ENCODE measurements at regions not wholly inside any gene's neighbourhood (a gene's known extent, or its start where the extent isn't known, plus 50 kb on each side); places are given as distances from the start of the nearest gene placed in this dataset.

DNA sequence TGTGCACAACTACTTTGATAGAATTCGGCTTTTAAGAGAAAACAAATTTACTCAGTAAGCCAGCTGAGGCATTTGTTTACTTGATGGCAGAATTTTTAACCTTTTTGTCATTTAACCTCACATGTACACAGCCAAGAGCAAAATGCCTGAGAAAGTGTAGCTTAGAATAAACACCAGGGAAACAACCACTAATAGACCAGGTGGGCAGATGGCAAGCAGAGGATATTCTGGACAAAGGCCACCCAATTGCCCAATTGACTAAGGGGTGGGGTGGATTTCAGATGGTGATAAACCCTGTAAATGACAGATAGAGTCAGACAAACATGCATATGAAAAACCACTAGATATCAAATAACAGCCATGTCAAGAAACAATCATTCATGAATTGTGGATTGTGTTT lies 190.7 kb upstream of the FBXL4 start:
- intact Hi-C loops (cut with DNase I; ENCODE audit: low total_unique reads), result no loop called here

DNA sequence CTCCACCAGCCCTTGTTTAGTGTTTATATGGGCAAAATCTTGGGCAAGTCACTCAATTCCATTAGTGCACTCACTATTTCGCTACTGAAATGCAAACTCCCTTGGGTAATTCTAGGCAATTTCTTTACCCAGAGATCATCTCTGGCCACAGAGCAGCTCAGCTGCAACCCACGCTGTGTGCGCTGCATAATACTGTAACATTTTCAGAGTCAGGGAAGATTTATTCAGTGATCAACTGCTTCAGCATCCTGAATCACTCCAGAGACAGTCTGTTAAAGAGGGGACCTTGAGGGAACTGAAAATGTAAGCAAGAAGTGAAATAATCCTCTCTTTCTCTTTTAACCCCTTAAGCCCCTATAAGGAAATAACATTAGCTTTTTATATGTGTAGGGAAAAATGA lies 189.6 kb upstream of the FBXL4 start:
- Histone ChIP-seq H3K4me1 (no peaks in the 10 kb centered on the region), H3K27me3 (no peaks in the 10 kb centered on the region), H3K4me3 (no peak overlapping the region), H3K9me3 (no peaks in the 10 kb centered on the region), H3K36me3 (no peaks in the 10 kb centered on the region), H3K27ac (no peak overlapping the region)
- TF ChIP-seq, protein P1, sequence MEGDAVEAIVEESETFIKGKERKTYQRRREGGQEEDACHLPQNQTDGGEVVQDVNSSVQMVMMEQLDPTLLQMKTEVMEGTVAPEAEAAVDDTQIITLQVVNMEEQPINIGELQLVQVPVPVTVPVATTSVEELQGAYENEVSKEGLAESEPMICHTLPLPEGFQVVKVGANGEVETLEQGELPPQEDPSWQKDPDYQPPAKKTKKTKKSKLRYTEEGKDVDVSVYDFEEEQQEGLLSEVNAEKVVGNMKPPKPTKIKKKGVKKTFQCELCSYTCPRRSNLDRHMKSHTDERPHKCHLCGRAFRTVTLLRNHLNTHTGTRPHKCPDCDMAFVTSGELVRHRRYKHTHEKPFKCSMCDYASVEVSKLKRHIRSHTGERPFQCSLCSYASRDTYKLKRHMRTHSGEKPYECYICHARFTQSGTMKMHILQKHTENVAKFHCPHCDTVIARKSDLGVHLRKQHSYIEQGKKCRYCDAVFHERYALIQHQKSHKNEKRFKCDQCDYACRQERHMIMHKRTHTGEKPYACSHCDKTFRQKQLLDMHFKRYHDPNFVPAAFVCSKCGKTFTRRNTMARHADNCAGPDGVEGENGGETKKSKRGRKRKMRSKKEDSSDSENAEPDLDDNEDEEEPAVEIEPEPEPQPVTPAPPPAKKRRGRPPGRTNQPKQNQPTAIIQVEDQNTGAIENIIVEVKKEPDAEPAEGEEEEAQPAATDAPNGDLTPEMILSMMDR (IDR thresholded peaks at IDR 0.05), result no peak
- DNase-seq, result no peak
- intact Hi-C loops (cut with DNase I; ENCODE audit: low total_unique reads), result no loop called here

More for the DNA sequence above, 190.7 kb upstream of the FBXL4 start:
- Histone ChIP-seq H3K36me3 (no peaks in the 10 kb centered on the region), H3K4me1 (no peaks in the 10 kb centered on the region), H3K27me3 (no peaks in the 10 kb centered on the region), H3K4me3 (no peak overlapping the region), H3K9me3 (no peaks in the 10 kb centered on the region), H3K27ac (no peak overlapping the region)
- TF ChIP-seq, protein P1 (IDR thresholded peaks at IDR 0.05), result no peak
- no peak for DNase-seq

DNA sequence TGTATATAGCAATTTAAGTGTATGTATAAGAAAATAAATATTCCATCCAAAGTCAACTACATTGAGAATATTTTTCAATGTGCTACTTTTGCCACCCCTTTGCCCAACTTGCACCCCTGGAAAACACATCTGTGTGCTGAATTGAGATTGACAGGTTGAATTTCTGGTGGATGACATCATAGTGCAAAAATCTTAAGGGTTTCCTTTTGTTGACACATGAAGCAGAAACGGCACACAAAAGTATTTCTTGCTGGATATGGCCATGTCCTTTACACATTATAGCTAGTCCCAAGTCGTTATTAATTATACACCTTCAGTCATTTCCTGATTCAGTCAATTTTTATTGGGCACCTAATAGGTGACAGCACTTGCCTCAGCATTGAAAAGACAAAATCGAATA lies 188.7 kb upstream of the FBXL4 start:
- no peaks in the 10 kb centered on the region for H3K9me3 ChIP-seq
- TF ChIP-seq, protein P1 (IDR thresholded peaks at IDR 0.05), result no peak
- no peak overlapping the region for H3K4me3 ChIP-seq
- DNase-seq, result no peak
- no peak overlapping the region for H3K27ac ChIP-seq
- H3K4me1 ChIP-seq, result no peaks in the 10 kb centered on the region
- no peaks in the 10 kb centered on the region for H3K36me3 ChIP-seq
- intact Hi-C loops (cut with DNase I; ENCODE audit: low total_unique reads), result no loop called here
- no peaks in the 10 kb centered on the region for H3K27me3 ChIP-seq

DNA sequence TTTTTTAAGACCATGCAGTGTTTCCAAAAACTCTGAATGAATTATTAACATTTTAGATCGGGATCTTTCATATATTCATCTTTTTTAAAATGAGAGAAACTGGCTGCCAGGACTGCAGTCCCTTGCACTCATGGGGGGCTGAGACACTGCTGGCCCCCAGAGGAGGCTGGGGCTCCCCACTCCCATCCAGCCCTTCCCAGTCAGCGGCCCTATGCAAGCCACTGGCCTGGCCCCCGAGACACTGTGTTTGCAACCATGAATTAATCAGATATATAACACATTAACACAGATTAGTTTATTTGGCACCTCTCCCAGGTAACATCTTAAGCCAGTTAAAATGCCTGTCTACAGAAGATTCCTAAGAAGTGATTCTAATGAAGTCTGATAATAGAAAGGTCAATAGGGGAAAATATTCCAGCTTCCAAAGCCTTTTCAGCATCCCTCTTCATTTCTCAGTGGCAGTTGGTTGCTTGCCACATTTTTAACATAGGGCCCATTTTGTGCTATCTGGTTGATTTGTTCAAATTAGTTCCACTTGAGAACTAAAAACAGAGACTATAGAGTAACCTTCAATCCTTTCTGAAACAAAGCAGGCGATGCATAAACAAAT lies 184.4 kb upstream of the FBXL4 start:
- Histone ChIP-seq H3K9me3 (no peaks in the 10 kb centered on the region), H3K4me1 (no peaks in the 10 kb centered on the region), H3K36me3 (no peaks in the 10 kb centered on the region), H3K4me3 (no peak overlapping the region), H3K27ac (no peak overlapping the region), H3K27me3 (no peaks in the 10 kb centered on the region)
- DNase-seq, result no peak
- TF ChIP-seq, protein P1 (IDR thresholded peaks at IDR 0.05), result no peak
- intact Hi-C loops (cut with DNase I; ENCODE audit: low total_unique reads), result no loop called here

DNA sequence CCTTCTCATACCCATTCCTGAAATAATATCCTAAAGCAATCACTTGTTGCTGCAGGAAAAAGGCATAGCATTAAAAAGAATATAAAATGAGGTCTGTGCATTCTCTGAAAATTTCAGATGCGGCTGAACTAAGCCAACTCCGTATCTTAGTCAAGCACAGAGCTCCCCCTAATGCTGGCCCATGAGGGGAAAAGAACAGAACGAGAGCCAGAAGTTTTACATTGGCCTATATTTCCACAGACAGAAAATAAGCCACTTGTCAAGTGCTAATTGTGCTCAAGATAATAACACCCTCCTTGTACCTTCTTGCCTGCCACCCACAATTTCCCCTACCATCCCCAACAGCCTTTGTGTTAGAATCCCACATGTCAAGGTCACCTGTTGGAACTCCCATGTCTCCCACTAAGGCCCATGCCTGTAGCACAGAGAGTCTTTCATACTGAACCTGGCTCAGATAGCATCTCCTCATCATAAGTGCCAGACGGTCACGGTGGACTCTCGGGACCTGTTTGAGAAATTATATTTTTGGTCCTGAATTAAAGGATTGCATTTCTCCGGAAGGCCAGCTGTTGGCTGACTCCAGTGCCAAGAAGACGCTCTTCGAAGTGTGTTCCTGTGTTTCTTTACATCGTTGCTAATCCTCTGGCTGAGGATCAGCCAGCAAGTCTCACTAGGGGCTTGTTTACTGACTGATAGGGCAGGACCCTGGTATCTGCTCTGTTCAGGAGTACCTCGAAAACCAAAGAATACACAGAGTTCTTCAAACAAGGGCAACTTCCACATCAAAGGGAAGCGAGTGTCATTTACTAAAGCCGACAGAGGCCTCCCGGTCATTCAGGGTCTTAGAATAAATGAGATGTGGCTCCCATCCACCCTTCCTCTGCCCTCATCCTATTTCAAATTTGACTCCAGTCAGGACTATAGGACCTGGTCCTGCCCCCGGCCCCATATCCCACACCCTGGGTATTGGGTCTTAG lies 183.4 kb upstream of the FBXL4 start:
- Histone ChIP-seq H3K36me3 (no peaks in the 10 kb centered on the region), H3K27me3 (no peaks in the 10 kb centered on the region), H3K4me1 (no peaks in the 10 kb centered on the region), H3K27ac (no peak overlapping the region), H3K4me3 (no peak overlapping the region), H3K9me3 (no peaks in the 10 kb centered on the region)
- no peak for DNase-seq
- intact Hi-C loops (cut with DNase I; ENCODE audit: low total_unique reads), result no loop called here
- TF ChIP-seq, protein P1 (IDR thresholded peaks at IDR 0.05), result no peak

All from tibial artery (tissue), 4 donors.